Stimulated activated CD8-positive, alpha-beta memory T cell treated with anti-CD3 and anti-CD28 coated beads, Interleukin-7, amount 100 ng/mL, for 4 hours (primary cell): ENCODE measurements at regions not wholly inside any gene's neighbourhood (a gene's known extent, or its start where the extent isn't known, plus 50 kb on each side); places are given as distances from the start of the nearest gene placed in this dataset.
"Not testable (repeated sequence)": the region's sequence is repeated elsewhere in the genome, so short reads cannot be mapped to it uniquely, and the experiment has no call there.

Experiments used
- DNase-seq, 2 donors: peaks; one replicate each; pipeline ENCODE4 v3.0.0-alpha.2; 2020; ENCODE audit warnings: low read depth in 2 of 2

- no peak for DNase-seq
Measured at GRCh38 chr4:12701384-12701783, 782.8 kb downstream of the RAB28 start.

GRCh38 chr4:12697970-12698369 lies 786.2 kb downstream of the RAB28 start:
- DNase-seq: no peak

- no peak for DNase-seq
Measured at GRCh38 chr4:12692815-12693214, 791.3 kb downstream of the RAB28 start.

- no peak for DNase-seq
Measured at GRCh38 chr4:12691168-12691567, 793.0 kb downstream of the RAB28 start.

GRCh38 chr4:12689457-12689856 lies 794.7 kb downstream of the RAB28 start:
- DNase-seq: no peak

- DNase-seq: no peak
Measured at GRCh38 chr4:12679217-12679616, 804.9 kb downstream of the RAB28 start.

GRCh38 chr4:12674184-12674583 lies 810.0 kb downstream of the RAB28 start:
- no peak for DNase-seq

GRCh38 chr4:12672303-12672702 lies 811.8 kb downstream of the RAB28 start:
- DNase-seq: no peak

GRCh38 chr4:12658146-12658545 lies 826.0 kb downstream of the RAB28 start:
- DNase-seq: no peak

GRCh38 chr4:12651876-12652275 lies 832.3 kb downstream of the RAB28 start:
- no peak for DNase-seq

GRCh38 chr4:12645732-12646131 lies 838.4 kb downstream of the RAB28 start:
- DNase-seq: no peak

- no peak for DNase-seq
Measured at GRCh38 chr4:12644261-12644660, 839.9 kb downstream of the RAB28 start.

- no peak for DNase-seq
Measured at GRCh38 chr4:12636191-12636590, 847.9 kb downstream of the RAB28 start.

GRCh38 chr4:12635629-12636028 lies 848.5 kb downstream of the RAB28 start:
- no peak for DNase-seq

GRCh38 chr4:12633053-12633651 lies 851.0 kb downstream of the RAB28 start:
- DNase-seq: peak; percentile 26 to 31

GRCh38 chr4:12615822-12616221 lies 868.3 kb downstream of the RAB28 start:
- no peak for DNase-seq

GRCh38 chr4:12612876-12613275 lies 871.3 kb downstream of the RAB28 start:
- DNase-seq: no peak

- DNase-seq: not testable (repeated sequence)
Measured at GRCh38 chr4:12609212-12609875, 874.8 kb downstream of the RAB28 start.

- no peak for DNase-seq
Measured at GRCh38 chr4:12595986-12596385, 888.2 kb downstream of the RAB28 start.

GRCh38 chr4:12595489-12595888 lies 888.7 kb downstream of the RAB28 start:
- no peak for DNase-seq

- DNase-seq: no peak
Measured at GRCh38 chr4:12588582-12588981, 895.6 kb downstream of the RAB28 start.

- DNase-seq: no peak
Measured at GRCh38 chr4:12586242-12587006, 897.7 kb downstream of the RAB28 start.
